IPS-18a (cell line): ENCODE measurements at regions not wholly inside any gene's neighbourhood (a gene's known extent, or its start where the extent isn't known, plus 50 kb on each side); places are given as distances from the start of the nearest gene placed in this dataset.

Experiments
- H3K27ac ChIP-seq: one replicate; pipeline ENCODE4 v1.5.1; 2013; ENCODE audit warnings: low read length
- H3K27me3 ChIP-seq: one replicate; pipeline ENCODE4 v1.6.1; 2013; ENCODE audit warnings: mild to moderate bottlenecking, low read length; ENCODE audit not compliant: control insufficient read depth, insufficient read depth
- H3K36me3 ChIP-seq: one replicate; pipeline ENCODE4 v1.6.1; 2013; ENCODE audit warnings: low read depth, low read length; ENCODE audit not compliant: control insufficient read depth
- H3K4me1 ChIP-seq: one replicate; pipeline ENCODE4 v1.6.1; 2013; ENCODE audit warnings: low read depth, low read length; ENCODE audit not compliant: control insufficient read depth
- H3K4me3 ChIP-seq: one replicate; pipeline ENCODE4 v1.5.1; 2013; ENCODE audit warnings: low read length
- H3K9ac ChIP-seq: one replicate; pipeline ENCODE4 v1.6.1; 2013; ENCODE audit warnings: mild to moderate bottlenecking, low read length, moderate library complexity
- H3K9me3 ChIP-seq: one replicate; pipeline ENCODE4 v1.6.1; 2013; ENCODE audit warnings: low read depth, low read length; ENCODE audit not compliant: control insufficient read depth

DNA sequence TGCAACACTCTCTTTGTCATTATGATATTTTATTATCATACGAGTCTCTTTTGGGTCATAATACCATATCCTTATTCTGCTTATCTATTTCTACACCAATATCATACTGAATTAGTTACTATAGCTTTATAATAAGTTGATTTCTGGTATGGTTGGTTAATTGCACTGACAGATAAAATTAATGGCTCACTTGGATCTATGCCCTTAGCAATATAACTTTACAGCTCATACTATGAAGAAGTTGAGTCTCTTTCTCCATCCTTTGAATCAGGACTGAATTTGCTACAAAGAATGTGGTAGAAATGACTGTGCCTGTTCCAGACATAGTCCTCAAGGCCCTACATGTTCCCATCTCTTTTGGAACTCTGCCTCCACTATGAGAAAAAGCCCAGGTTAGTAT is 139.7 kb upstream of the DYRK2 start:
- Histone ChIP-seq H3K27ac (no peak overlapping the region), H3K9ac (no peak overlapping the region), H3K4me1 (peaks cover 19% of the 10 kb centered on the region), H3K4me3 (no peak overlapping the region), H3K9me3 (no peaks in the 10 kb centered on the region), H3K27me3 (no peaks in the 10 kb centered on the region), H3K36me3 (no peaks in the 10 kb centered on the region)

- Histone ChIP-seq H3K36me3 (no peaks in the 10 kb centered on the region), H3K9ac (no peak overlapping the region), H3K27me3 (no peaks in the 10 kb centered on the region), H3K4me3 (no peak overlapping the region), H3K9me3 (no peaks in the 10 kb centered on the region), H3K4me1 (peaks cover 19% of the 10 kb centered on the region), H3K27ac (no peak overlapping the region)
Measured at GRCh38 chr12:67509666-67510386, 138.7 kb upstream of the DYRK2 start.

DNA sequence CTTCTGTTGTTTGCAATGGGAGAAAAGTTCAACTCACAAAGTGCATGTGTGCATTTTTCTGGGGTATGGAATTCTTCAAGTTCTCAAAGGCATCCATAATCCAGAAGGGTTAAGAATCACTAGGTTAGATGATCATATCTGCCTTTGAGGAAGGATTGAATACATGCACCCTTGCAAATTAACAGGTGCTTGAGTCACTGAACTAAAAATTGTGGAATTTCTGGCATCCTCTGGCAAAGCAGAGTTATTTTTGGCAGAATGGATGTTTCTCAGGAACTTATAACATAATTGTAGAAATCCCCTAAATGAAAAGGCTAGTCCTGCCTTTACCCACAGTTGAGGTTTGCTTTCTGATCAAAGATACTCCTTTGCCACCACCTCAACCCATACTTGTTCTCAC is 136.5 kb upstream of the DYRK2 start:
- Histone ChIP-seq H3K9ac (no peak overlapping the region), H3K27me3 (no peaks in the 10 kb centered on the region), H3K4me3 (no peak overlapping the region), H3K9me3 (no peaks in the 10 kb centered on the region), H3K36me3 (no peaks in the 10 kb centered on the region), H3K27ac (no peak overlapping the region), H3K4me1 (peaks cover 4% of the 10 kb centered on the region)

DNA sequence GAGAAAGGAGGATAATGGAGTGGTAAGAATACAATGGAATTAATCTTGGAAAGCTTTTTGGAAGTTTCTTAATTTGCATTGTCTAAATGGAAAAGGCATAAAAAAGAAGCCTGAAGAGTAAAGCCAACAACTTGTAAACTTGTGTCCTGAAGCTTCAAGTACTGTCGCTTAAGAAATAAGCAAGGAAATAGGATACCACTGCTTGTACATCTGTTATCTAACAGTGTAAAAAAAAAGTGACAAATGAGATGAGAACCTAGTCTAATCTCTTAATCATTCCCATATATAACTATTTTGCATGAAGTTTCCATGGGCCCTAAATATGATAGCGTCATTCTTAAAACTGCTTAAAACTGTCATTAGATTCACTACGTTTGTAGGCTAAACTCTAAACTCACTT is 134.0 kb upstream of the DYRK2 start:
- no peak overlapping the region for H3K27ac ChIP-seq
- peaks cover 6% of the 10 kb centered on the region for H3K4me1 ChIP-seq
- no peaks in the 10 kb centered on the region for H3K36me3 ChIP-seq
- H3K9me3 ChIP-seq, result no peaks in the 10 kb centered on the region
- H3K4me3 ChIP-seq, result no peak overlapping the region
- no peak overlapping the region for H3K9ac ChIP-seq
- H3K27me3 ChIP-seq, result no peaks in the 10 kb centered on the region

GRCh38 chr12:67515679-67516340 is 132.7 kb upstream of the DYRK2 start:
- no peak overlapping the region for H3K27ac ChIP-seq
- H3K9me3 ChIP-seq, result no peaks in the 10 kb centered on the region
- no peak overlapping the region for H3K4me3 ChIP-seq
- no peaks in the 10 kb centered on the region for H3K36me3 ChIP-seq
- H3K4me1 ChIP-seq, result peaks cover 19% of the 10 kb centered on the region
- H3K9ac ChIP-seq, result no peak overlapping the region
- no peaks in the 10 kb centered on the region for H3K27me3 ChIP-seq

GRCh38 chr12:67517181-67517887 is 131.2 kb upstream of the DYRK2 start:
- no peaks in the 10 kb centered on the region for H3K27me3 ChIP-seq
- H3K9me3 ChIP-seq, result no peaks in the 10 kb centered on the region
- no peak overlapping the region for H3K9ac ChIP-seq
- peaks cover 22% of the 10 kb centered on the region for H3K4me1 ChIP-seq
- H3K36me3 ChIP-seq, result no peaks in the 10 kb centered on the region
- H3K4me3 ChIP-seq, result no peak overlapping the region
- no peak overlapping the region for H3K27ac ChIP-seq

DNA sequence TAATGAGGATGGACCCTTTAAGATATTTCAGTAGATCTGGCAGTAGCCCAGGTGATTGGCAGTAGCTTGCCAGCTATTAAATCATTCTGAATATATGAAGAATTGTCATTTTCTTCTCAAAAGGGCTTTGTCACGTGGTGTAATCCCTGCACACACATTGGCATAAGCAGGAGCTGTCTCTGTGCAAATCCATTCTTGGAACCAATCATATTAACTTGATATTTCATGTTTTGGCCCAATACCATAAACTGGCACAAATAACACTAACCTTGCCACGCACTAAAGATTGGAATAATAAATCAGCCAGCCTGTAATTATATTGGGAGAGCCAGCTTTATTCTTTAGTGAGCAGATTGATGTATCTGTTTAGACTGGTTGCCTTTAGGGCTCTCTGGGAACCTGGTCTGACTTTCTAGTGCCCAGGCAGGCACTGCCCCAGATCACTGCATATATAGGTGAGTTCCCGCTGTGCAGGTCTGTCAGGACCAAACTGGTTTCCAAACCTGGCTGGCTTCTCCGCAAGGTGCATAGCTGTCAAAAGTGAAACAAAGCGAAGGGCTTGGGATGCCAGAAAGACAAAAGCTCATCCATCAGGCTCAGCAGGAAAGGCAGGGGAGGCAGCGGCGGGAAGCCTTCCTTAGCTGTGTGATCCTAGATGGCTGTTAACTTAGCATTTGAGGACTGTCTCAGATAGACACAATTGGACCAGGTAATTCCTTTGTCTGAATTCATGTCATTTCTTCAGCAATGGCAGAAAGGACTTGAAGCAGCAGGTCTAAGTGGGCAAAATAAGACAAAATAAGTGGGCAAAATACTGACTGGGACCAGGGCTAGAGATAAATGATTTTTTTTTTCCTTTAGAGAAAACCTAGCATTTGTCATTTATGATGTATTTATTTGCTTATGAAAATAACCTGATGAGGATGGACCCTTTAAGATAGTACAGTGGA is 128.8 kb upstream of the DYRK2 start:
- Histone ChIP-seq H3K9me3 (no peaks in the 10 kb centered on the region), H3K4me1 (peaks cover 22% of the 10 kb centered on the region), H3K27me3 (no peaks in the 10 kb centered on the region), H3K9ac (no peak overlapping the region), H3K27ac (peak overlapping the region; percentile 34), H3K4me3 (peak overlapping the region; percentile 45), H3K36me3 (no peaks in the 10 kb centered on the region)

DNA sequence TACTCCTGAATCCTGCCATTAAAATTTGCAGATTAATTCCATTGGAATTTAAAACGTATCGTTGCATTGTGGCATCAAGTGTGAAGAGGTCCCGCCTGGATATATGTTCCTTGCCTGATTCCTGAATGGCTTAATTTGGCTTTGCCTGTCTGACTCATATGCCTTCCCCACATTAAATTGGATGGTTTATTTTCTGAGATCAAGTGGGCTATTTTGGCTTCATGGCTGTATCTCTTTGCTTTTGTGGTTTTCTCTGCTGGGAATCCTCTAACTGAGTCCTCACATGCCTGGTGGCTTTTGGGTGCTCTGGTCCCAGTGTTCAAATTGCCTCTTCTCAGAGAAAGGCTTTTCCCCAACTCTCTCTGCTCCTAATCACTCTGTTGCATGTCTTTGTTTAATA is 127.9 kb upstream of the DYRK2 start:
- no peaks in the 10 kb centered on the region for H3K36me3 ChIP-seq
- no peak overlapping the region for H3K9ac ChIP-seq
- no peaks in the 10 kb centered on the region for H3K27me3 ChIP-seq
- H3K4me3 ChIP-seq, result no peak overlapping the region
- no peaks in the 10 kb centered on the region for H3K9me3 ChIP-seq
- peaks cover 31% of the 10 kb centered on the region for H3K4me1 ChIP-seq
- H3K27ac ChIP-seq, result no peak overlapping the region

GRCh38 chr12:67522222-67522621 is 126.3 kb upstream of the DYRK2 start:
- H3K27me3 ChIP-seq, result no peaks in the 10 kb centered on the region
- no peak overlapping the region for H3K9ac ChIP-seq
- no peaks in the 10 kb centered on the region for H3K9me3 ChIP-seq
- no peak overlapping the region for H3K27ac ChIP-seq
- no peaks in the 10 kb centered on the region for H3K36me3 ChIP-seq
- no peak overlapping the region for H3K4me3 ChIP-seq
- peaks cover 41% of the 10 kb centered on the region for H3K4me1 ChIP-seq

GRCh38 chr12:67523538-67523937 is 125.0 kb upstream of the DYRK2 start:
- no peak overlapping the region for H3K9ac ChIP-seq
- H3K27me3 ChIP-seq, result no peaks in the 10 kb centered on the region
- no peaks in the 10 kb centered on the region for H3K36me3 ChIP-seq
- H3K27ac ChIP-seq, result no peak overlapping the region
- peaks cover 41% of the 10 kb centered on the region for H3K4me1 ChIP-seq
- no peak overlapping the region for H3K4me3 ChIP-seq
- no peaks in the 10 kb centered on the region for H3K9me3 ChIP-seq
